GM13977 (cell line): ENCODE measurements at regions not wholly inside any gene's neighbourhood (a gene's known extent, or its start where the extent isn't known, plus 50 kb on each side); places are given as distances from the start of the nearest gene placed in this dataset.

Experiments used
- DNase-seq: peaks from one replicate; pipeline ENCODE4 v3.0.0; 2012; ENCODE audit warnings: low spot score
- CTCF ChIP-seq: IDR thresholded peaks from 2 replicates; pipeline ENCODE4 v1.5.1; 2012; ENCODE audit warnings: mild to moderate bottlenecking, control low read depth; ENCODE audit not compliant: insufficient read depth; ENCODE audit errors: extremely low read depth, missing control alignments
- in situ Hi-C: fragments of 300-500 bp; cut with MboI; formaldehyde crosslinking; loops from one replicate; pipeline ENCODE4 v1.12.0; 2022; ENCODE audit warnings: low sequenced_read_pairs, low pct_unique_long_range_greater_than_20kb, mixed read lengths, inconsistent platforms; ENCODE audit not compliant: unreplicated experiment

GRCh38 chr20:50354721-50355589, 155.2 kb upstream of the PTPN1 start:
- no peak for TF ChIP-seq CTCF
- in situ Hi-C loops, result no loop called here
- no peak for DNase-seq

GRCh38 chr20:50355590-50356524, 154.3 kb upstream of the PTPN1 start:
- in situ Hi-C loops, result no loop called here
- TF ChIP-seq CTCF, result no peak
- DNase-seq, result no peak

GRCh38 chr20:50356525-50356885, 153.7 kb upstream of the PTPN1 start:
- TF ChIP-seq CTCF, result no peak
- no peak for DNase-seq
- in situ Hi-C loops, result no loop called here

- no peak for TF ChIP-seq CTCF
- in situ Hi-C loops, result no loop called here
- no peak for DNase-seq
These were observed 153.0 kb upstream of the PTPN1 start for GRCh38 chr20:50356962-50357782.

- DNase-seq, result no peak
- in situ Hi-C loops, result no loop called here
- TF ChIP-seq CTCF, result no peak
These were observed 152.4 kb upstream of the PTPN1 start for GRCh38 chr20:50357783-50358161.

GRCh38 chr20:50358166-50358565, 152.0 kb upstream of the PTPN1 start:
- DNase-seq, result no peak
- no peak for TF ChIP-seq CTCF
- in situ Hi-C loops, result no loop called here
